Pancreas (tissue), 10 donors: ENCODE measurements at regions not wholly inside any gene's neighbourhood (a gene's known extent, or its start where the extent isn't known, plus 50 kb on each side); places are given as distances from the start of the nearest gene placed in this dataset.
A peak's percentile ranks its signal among the peaks of the same experiment; 100 is the strongest.

Source experiments
- ATAC-seq, 4 donors: fragments of 200-7000 bp; cut with Tn5 transposase; one replicate each; pipeline versions ENCODE4 v1.8.0 to v1.9.1; 2020; ENCODE audit warnings: mild to moderate bottlenecking in 4 of 4, moderate library complexity in 4 of 4
- DNase-seq, 6 donors: peaks; one replicate each; pipeline ENCODE4 v3.0.0-alpha.2; 2020
- FAIRE-seq: peaks from 2 replicates; lab custom pipeline; 2012; peaks lifted over from hg19 to GRCh38; lab: Jason Lieb, UNC
- H3K27ac ChIP-seq, 4 donors: fragments of 200-600 bp; sonication (generic); 1 replicate in 3 of 4; 2 replicates in 1 of 4; pipeline versions ENCODE4 v1.5.0 to v1.8.0; 2020
- H3K27me3 ChIP-seq, 4 donors: fragments of 200-600 bp; one replicate each; pipeline ENCODE4 v1.8.0; 2021
- H3K36me3 ChIP-seq, 3 donors: fragments of 200-600 bp; sonication (generic) in 1 of 3; one replicate each; pipeline versions ENCODE4 v1.5.0 to v1.8.0; 2020 to 2021
- H3K4me1 ChIP-seq, 3 donors: fragments of 200-600 bp; one replicate each; pipeline ENCODE4 v1.8.0; 2021
- H3K4me3 ChIP-seq, 4 donors: fragments of 200-600 bp; sonication (generic) in 2 of 4; one replicate each; pipeline versions ENCODE4 v1.5.0 to v1.8.0; 2020 to 2021
- H3K9me3 ChIP-seq, 4 donors: fragments of 200-600 bp; one replicate each; pipeline ENCODE4 v1.8.0; 2021
- WGBS, 2 donors: extraction: QIAGEN DNeasy Blood & Tissue Kit; methylation state at CpG; one replicate each; pipeline ENCODE4 v1.1.7; 2013; 5-methylcytosine and 5-hydroxymethylcytosine counted together
- intact Hi-C, 3 donors: fragments of 100-400 bp; cut with DNase I; formaldehyde crosslinking; loops; one replicate each; pipeline versions ENCODE4 v1.11.1 to v1.14.2; 2022
- TF ChIP-seq, protein P1 (sequence below), 4 donors: fragments of 200-600 bp; sonication (generic) in 3 of 4; IDR thresholded peaks; one replicate each; pipeline versions ENCODE4 v1.5.0 to v1.8.0; 2021; ENCODE audit warnings: antibody characterized with exemption in 4 of 4
- donor health status: healthy with polysubstance abuse.
- donor health status: DM: no; HTN: no; CAD: no; lungs with moderate emphysema.
- donor health status: DM: no; HTN: no; CAD: no.
- donor health status: control.
- donor health status: control.
- donor health status: Bipolar disorder and iron deficiency.
- donor health status: DM: yes; HTN: yes; CAD: no.
- donor health status: DM: no; HTN: no; CAD: no.
- donor health status: DM: no; HTN: no; CAD: no.
- donor health status: DM: yes; HTN: yes; CAD: no.

- H3K36me3 ChIP-seq, result no peaks in the 10 kb centered on the region
- no peaks in the 10 kb centered on the region for H3K4me1 ChIP-seq
- ATAC-seq (no peak), DNase-seq (peak in 1 of 6 donors; percentile 31), FAIRE-seq (no peak)
- no peaks in the 10 kb centered on the region for H3K27me3 ChIP-seq
- no peaks in the 10 kb centered on the region for H3K9me3 ChIP-seq
- TF ChIP-seq, protein P1, sequence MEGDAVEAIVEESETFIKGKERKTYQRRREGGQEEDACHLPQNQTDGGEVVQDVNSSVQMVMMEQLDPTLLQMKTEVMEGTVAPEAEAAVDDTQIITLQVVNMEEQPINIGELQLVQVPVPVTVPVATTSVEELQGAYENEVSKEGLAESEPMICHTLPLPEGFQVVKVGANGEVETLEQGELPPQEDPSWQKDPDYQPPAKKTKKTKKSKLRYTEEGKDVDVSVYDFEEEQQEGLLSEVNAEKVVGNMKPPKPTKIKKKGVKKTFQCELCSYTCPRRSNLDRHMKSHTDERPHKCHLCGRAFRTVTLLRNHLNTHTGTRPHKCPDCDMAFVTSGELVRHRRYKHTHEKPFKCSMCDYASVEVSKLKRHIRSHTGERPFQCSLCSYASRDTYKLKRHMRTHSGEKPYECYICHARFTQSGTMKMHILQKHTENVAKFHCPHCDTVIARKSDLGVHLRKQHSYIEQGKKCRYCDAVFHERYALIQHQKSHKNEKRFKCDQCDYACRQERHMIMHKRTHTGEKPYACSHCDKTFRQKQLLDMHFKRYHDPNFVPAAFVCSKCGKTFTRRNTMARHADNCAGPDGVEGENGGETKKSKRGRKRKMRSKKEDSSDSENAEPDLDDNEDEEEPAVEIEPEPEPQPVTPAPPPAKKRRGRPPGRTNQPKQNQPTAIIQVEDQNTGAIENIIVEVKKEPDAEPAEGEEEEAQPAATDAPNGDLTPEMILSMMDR (IDR thresholded peaks at IDR 0.05), result no peak
- H3K27ac ChIP-seq, result no peak overlapping the region
- no peak overlapping the region for H3K4me3 ChIP-seq
- 51 to 73% methylated on average over 9 of the region's 9 CpGs for WGBS, 2 donors
- intact Hi-C loops, result loop anchor here in 2 of 3 donors (5.0 kb wide), 2 partner anchors 328 to 458 kb away; no protein-coding TSS in a partner anchor
Observed at GRCh38 chr1:115139381-115139780, 50.1 kb upstream of the TSPAN2 start.
